ENCODE measurements at regions not wholly inside any gene's neighbourhood (a gene's known extent, or its start where the extent isn't known, plus 50 kb on each side); places are given as distances from the start of the nearest gene placed in this dataset.

DNA sequence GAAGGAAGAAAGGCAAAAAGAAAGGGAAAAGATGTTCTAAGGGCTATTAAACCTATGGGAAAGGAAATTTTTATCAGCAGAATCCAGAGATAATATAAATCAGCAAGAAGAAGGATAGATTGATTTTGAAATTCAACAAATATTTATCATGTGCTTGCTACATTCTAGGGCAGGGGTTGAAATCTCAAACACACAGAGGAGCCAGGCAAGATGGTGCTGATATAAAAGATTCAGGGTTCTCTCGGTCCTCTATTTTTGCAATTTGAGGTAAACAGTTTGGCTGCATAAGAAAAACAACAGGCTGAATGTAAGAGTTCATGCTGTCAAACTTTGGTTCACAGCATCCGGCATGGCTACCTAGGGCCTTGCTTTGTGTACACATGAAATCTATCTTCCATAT is 109.6 kb upstream of the BMP2 start:
- Histone ChIP-seq H3K9me3 (ENCODE audit: control insufficient read depth, low read length) (peaks cover 6% of the 10 kb centered on the region), H3K4me1 (ENCODE audit: control insufficient read depth, insufficient read depth, low read length) (peaks cover 19% of the 10 kb centered on the region), H3K27me3 (replicated peaks; ENCODE audit: control insufficient read depth, insufficient read depth, low read length) (no peaks in the 10 kb centered on the region), H3K36me3 (ENCODE audit: control insufficient read depth, insufficient read depth, low read length, severe bottlenecking) (no peaks in the 10 kb centered on the region), H3K9ac (ENCODE audit: low read length) (no peak overlapping the region), H3K4me3 (ENCODE audit: low read length) (no peak overlapping the region)
- DNase-seq (ENCODE audit: low read depth) = no peak

DNA sequence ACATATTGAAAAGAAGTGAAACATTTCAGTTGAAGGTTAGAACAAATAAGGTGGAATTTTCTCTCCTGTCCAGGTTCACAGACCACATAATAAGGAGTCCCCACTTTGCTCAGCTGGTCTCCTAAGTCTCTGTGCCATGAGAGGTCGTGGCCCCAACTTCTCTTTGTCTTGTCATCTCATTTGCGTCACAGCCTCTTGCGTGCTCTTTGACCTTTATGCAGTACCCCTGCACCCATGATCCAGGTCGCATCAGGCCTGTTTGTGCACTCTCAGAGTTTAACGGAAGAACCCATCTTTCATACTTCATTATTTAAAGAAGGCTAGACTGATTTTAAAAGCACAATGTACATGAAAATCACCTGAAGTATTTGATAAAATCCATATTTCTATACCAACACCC is 110.4 kb upstream of the BMP2 start:
- Histone ChIP-seq H3K9ac (ENCODE audit: low read length) (no peak overlapping the region), H3K4me1 (ENCODE audit: control insufficient read depth, insufficient read depth, low read length) (peaks cover 19% of the 10 kb centered on the region), H3K36me3 (ENCODE audit: control insufficient read depth, insufficient read depth, low read length, severe bottlenecking) (no peaks in the 10 kb centered on the region), H3K27me3 (replicated peaks; ENCODE audit: control insufficient read depth, insufficient read depth, low read length) (no peaks in the 10 kb centered on the region), H3K9me3 (ENCODE audit: control insufficient read depth, low read length) (peaks cover 6% of the 10 kb centered on the region), H3K4me3 (ENCODE audit: low read length) (no peak overlapping the region)
- DNase-seq (ENCODE audit: low read depth) = no peak

DNA sequence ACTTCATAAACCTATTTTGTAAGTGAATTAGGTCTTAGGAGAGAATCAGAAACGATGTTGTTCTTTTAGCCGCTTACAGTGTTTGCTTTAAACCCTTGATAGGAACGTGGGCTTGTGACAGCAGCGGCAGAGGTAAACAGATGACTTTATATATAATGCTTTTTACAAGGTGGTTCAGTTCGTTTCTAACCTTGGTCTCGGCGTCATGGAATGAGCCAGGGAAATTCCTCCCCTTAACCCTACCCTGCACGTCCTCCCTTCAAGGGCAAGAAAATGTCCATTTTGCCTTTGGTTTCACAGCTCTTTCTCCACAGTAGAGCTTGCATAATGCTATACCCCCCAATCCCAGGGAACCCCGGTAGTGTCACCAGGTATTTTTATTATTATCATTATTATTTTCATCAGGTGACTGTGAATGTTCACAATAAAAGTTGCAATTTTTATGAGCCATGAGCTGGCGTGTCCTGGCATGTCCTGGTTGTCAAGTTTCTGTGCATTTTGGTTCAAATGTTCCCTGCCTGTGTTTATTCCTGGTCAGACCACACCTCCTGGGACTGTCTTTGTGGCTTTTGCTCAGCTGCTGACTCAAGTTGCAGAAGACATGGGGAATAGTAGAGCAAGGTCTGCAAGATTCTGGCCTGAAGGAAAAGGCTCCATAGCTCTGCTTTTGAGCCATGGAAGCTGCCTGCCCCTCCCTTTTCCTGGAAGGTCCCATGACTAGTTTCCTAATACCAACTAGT is 112.8 kb upstream of the BMP2 start:
- no peak for DNase-seq (ENCODE audit: low read depth)
- H3K4me3 ChIP-seq (ENCODE audit: low read length) = no peak overlapping the region

DNA sequence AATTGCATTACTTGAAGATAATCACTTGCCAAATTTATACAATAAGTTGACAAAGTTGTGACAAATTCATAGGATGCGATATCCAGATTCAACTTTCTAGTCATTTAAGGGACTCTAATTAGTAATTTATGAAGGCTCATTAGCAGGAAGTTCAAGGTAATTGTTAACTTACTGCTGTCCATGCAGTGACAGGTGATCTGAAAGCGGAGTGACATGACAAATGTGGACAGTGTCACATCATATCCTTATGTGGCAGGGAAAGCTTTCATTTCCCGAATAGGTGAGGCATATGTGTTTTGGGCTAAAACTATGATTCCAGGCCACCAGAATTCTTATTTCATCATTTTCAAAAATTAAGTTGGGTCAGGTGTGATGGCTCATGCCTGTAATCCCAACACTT is 115.9 kb upstream of the BMP2 start:
- Histone ChIP-seq H3K27me3 (replicated peaks; ENCODE audit: control insufficient read depth, insufficient read depth, low read length) (no peaks in the 10 kb centered on the region), H3K9me3 (ENCODE audit: control insufficient read depth, low read length) (no peaks in the 10 kb centered on the region), H3K4me1 (ENCODE audit: control insufficient read depth, insufficient read depth, low read length) (peaks cover 21% of the 10 kb centered on the region), H3K9ac (ENCODE audit: low read length) (no peak overlapping the region), H3K4me3 (ENCODE audit: low read length) (no peak overlapping the region), H3K36me3 (ENCODE audit: control insufficient read depth, insufficient read depth, low read length, severe bottlenecking) (no peaks in the 10 kb centered on the region)
- no peak for DNase-seq (ENCODE audit: low read depth)

More for the DNA sequence above, 112.8 kb upstream of the BMP2 start:
- Histone ChIP-seq H3K4me1 (ENCODE audit: control insufficient read depth, insufficient read depth, low read length) (peaks cover 23% of the 10 kb centered on the region), H3K9me3 (ENCODE audit: control insufficient read depth, low read length) (no peaks in the 10 kb centered on the region), H3K9ac (ENCODE audit: low read length) (no peak overlapping the region), H3K27me3 (replicated peaks; ENCODE audit: control insufficient read depth, insufficient read depth, low read length) (no peaks in the 10 kb centered on the region), H3K36me3 (ENCODE audit: control insufficient read depth, insufficient read depth, low read length, severe bottlenecking) (no peaks in the 10 kb centered on the region)

DNA sequence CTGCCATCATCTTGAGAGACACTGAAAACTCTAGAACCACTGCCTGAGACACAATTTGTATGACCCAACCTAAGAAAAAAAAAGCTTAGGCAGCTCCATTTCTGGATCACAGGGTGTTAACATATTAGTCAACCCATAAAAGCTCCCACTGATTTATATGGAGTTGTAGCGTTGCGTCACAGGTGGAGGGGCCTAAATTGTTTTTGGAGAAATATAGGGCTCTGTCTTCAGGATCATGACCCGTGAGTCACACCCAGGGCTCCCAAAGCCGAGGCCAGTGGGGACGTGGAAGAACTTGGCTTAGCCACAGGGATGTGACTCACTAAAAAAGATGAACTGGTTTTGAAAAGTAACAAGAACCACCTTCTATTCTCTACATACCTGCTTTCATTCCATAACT is 116.5 kb upstream of the BMP2 start:
- no peak for DNase-seq (ENCODE audit: low read depth)
- Histone ChIP-seq H3K36me3 (ENCODE audit: control insufficient read depth, insufficient read depth, low read length, severe bottlenecking) (no peaks in the 10 kb centered on the region), H3K27me3 (replicated peaks; ENCODE audit: control insufficient read depth, insufficient read depth, low read length) (no peaks in the 10 kb centered on the region), H3K9me3 (ENCODE audit: control insufficient read depth, low read length) (no peaks in the 10 kb centered on the region), H3K4me3 (ENCODE audit: low read length) (no peak overlapping the region), H3K4me1 (ENCODE audit: control insufficient read depth, insufficient read depth, low read length) (peaks cover 26% of the 10 kb centered on the region), H3K9ac (ENCODE audit: low read length) (no peak overlapping the region)

DNA sequence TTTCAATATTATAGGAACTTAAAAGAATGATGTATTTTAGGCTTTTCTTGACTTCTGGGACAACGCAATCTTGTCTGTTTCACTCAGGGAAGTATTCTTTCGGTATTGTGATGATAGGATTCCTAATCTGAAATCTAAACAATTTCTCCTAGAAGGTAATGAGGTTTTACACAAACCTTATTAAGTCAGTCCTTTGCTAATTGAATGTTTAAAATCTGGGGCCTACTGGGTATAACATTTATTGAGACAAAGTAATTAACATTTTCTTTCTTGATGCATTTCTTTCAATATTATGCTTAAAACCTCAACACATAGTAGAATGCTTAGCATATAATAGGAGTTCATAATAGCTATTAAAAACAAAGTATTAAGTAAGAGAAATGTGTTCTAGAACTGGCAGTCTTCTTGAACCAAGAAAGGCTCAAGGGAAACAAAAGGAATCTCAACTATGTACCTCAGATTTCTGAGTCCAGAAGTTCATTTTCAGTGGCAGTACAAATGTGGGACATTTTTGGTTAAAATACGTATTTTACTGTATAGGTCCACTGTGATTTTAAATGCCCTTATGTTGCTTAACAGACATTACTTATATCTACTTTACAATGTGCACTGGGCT is 121.4 kb upstream of the BMP2 start:
- H3K9ac ChIP-seq (ENCODE audit: low read length) = no peak overlapping the region
- H3K27me3 ChIP-seq (replicated peaks; ENCODE audit: control insufficient read depth, insufficient read depth, low read length) = no peaks in the 10 kb centered on the region
- no peak overlapping the region for H3K4me3 ChIP-seq (ENCODE audit: low read length)
- H3K4me1 ChIP-seq (ENCODE audit: control insufficient read depth, insufficient read depth, low read length) = peaks cover 24% of the 10 kb centered on the region
- no peaks in the 10 kb centered on the region for H3K9me3 ChIP-seq (ENCODE audit: control insufficient read depth, low read length)
- H3K36me3 ChIP-seq (ENCODE audit: control insufficient read depth, insufficient read depth, low read length, severe bottlenecking) = no peaks in the 10 kb centered on the region
- DNase-seq (ENCODE audit: low read depth) = no peak

DNA sequence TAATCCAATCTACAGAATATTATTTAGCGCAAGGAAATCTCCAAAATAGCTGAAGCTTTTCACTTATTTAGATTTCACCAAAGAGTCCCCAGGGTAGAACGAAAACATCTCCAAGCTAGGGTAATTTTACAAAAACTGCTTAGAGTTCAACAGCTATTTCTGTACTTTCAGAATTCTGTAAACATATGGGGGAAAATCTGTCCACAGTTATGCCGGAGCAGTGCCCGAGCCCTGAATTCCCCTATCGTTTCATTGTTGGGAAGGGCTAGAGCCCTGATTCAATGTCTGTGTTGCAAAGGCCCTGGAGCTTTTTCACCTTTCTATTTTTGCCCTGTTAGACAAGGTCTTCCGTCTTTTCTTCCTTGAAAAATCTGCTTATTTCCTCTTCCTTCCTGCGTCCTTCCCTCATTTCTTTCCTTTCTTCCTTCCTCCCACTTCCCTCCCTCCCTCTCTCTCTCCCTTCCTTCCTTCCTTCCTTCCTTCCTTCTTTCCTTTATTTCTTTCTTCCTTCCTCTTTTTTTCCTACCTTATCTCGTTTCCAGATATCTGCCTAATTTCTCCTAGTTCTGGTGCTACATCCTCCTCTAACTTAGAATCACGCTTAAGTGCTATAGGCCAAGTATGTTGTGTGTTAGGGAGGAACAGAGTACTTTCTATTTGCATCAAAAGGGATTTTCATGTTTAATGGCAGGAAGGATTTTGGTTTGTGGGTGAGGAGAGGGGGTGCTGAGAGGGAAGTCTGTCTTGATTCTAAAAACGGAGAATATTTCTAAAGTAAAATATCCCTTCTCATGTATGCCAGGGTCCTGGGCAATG is 122.5 kb upstream of the BMP2 start:
- no peaks in the 10 kb centered on the region for H3K9me3 ChIP-seq (ENCODE audit: control insufficient read depth, low read length)
- H3K9ac ChIP-seq (ENCODE audit: low read length) = no peak overlapping the region
- peaks cover 3% of the 10 kb centered on the region for H3K27me3 ChIP-seq (replicated peaks; ENCODE audit: control insufficient read depth, insufficient read depth, low read length)
- peaks cover 20% of the 10 kb centered on the region for H3K4me1 ChIP-seq (ENCODE audit: control insufficient read depth, insufficient read depth, low read length)
- no peak for DNase-seq (ENCODE audit: low read depth)
- no peaks in the 10 kb centered on the region for H3K36me3 ChIP-seq (ENCODE audit: control insufficient read depth, insufficient read depth, low read length, severe bottlenecking)
- no peak overlapping the region for H3K4me3 ChIP-seq (ENCODE audit: low read length)

DNA sequence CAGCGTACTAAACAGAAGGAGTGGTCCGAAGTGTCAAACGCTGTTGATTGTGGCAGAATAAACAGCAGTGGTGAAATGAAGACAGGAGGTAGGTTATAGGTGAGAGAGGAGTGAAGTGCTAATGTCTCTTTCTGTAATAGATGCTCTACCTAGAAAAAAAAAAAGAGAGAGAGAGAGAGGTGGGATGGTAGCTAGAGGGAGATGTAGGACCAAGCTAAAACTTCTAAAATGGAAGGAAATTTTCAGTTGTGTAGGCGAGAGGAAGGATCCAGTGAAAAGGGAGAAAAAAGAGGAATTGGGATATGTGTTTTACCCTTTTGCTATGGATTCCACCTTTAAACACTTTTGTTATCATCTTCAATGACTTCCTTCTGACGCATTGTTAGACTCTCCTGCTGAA is 126.5 kb upstream of the BMP2 start:
- Histone ChIP-seq H3K36me3 (ENCODE audit: control insufficient read depth, insufficient read depth, low read length, severe bottlenecking) (no peaks in the 10 kb centered on the region), H3K4me1 (ENCODE audit: control insufficient read depth, insufficient read depth, low read length) (peaks cover 20% of the 10 kb centered on the region), H3K9ac (ENCODE audit: low read length) (no peak overlapping the region), H3K9me3 (ENCODE audit: control insufficient read depth, low read length) (no peaks in the 10 kb centered on the region), H3K4me3 (ENCODE audit: low read length) (no peak overlapping the region), H3K27me3 (replicated peaks; ENCODE audit: control insufficient read depth, insufficient read depth, low read length) (peaks cover 8% of the 10 kb centered on the region)
- no peak for DNase-seq (ENCODE audit: low read depth)

DNA sequence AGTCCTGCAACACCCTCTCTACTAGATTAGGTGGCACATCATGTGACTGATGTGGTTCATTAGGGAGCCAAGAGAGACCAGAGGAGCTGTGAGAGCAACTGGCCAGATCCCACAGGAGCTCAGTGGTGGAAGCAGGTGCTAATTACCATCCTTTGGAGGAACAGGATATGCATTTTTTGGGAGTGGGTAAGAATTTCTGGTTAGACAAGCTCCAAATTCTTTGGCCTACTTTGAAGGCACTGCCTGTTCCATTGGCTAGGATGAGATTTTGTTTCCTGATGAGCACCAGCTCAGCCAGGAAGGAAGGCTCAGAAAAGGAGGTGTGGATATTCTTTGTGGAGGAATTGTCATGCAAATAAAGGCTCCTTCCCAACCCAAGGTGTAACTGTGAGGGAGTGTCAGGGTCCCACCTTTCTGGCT is 130.3 kb upstream of the BMP2 start:
- Histone ChIP-seq H3K27me3 (replicated peaks; ENCODE audit: control insufficient read depth, insufficient read depth, low read length) (peaks cover 8% of the 10 kb centered on the region), H3K9ac (ENCODE audit: low read length) (no peak overlapping the region), H3K9me3 (ENCODE audit: control insufficient read depth, low read length) (no peaks in the 10 kb centered on the region), H3K4me3 (ENCODE audit: low read length) (no peak overlapping the region), H3K4me1 (ENCODE audit: control insufficient read depth, insufficient read depth, low read length) (peaks cover 25% of the 10 kb centered on the region), H3K36me3 (ENCODE audit: control insufficient read depth, insufficient read depth, low read length, severe bottlenecking) (no peaks in the 10 kb centered on the region)
- DNase-seq (ENCODE audit: low read depth) = no peak

DNA sequence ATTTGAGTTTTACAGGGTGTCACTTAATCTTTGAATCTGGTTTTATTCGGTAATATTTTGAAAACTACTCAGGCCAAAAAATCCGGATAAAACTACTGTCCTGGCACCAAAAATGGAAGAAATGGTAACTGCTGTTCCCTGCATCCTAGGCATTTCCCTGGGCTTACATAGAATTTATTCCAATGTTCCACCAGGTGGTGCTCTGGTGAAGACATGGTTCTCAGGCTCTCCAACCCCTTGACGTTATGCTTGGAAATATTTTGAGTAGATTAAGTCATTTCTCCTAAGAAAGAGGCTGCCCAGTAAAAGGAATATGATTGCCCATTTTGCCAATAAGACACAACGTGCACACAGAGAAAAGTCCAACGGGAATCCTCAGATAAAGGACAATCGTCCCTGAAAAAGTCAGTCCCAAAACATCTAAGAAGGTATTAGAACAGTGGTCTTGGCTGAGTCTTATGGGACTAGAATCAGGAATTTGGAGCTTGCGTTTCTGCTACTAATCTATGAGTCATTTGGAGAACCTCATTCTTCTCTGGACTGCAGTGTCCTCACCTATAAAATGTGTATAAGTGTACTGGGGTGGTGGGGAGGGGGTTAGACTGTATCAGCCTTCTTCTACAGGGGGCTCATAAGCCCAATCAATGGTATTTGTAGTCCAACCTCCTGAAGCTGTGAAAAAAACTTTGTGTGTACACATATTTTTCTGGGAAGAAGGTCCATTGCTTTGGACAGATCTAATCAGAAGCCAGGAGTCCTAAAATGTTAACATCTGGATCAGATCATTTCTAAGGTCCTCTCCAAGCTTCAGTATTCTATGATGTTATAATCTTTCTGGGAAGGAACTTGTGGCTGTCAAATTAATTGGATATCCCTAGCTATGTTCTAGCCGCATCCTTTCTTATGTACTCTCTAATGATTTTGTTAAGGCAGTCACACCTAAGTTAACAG is 131.0 kb upstream of the BMP2 start:
- Histone ChIP-seq H3K4me1 (ENCODE audit: control insufficient read depth, insufficient read depth, low read length) (peaks cover 27% of the 10 kb centered on the region), H3K9ac (ENCODE audit: low read length) (no peak overlapping the region), H3K27me3 (replicated peaks; ENCODE audit: control insufficient read depth, insufficient read depth, low read length) (peaks cover 8% of the 10 kb centered on the region), H3K36me3 (ENCODE audit: control insufficient read depth, insufficient read depth, low read length, severe bottlenecking) (no peaks in the 10 kb centered on the region), H3K4me3 (ENCODE audit: low read length) (no peak overlapping the region), H3K9me3 (ENCODE audit: control insufficient read depth, low read length) (no peaks in the 10 kb centered on the region)
- DNase-seq (ENCODE audit: low read depth) = peak; percentile 62
